ENCODE measurements at regions not wholly inside any gene's neighbourhood (a gene's known extent, or its start where the extent isn't known, plus 50 kb on each side); places are given as distances from the start of the nearest gene placed in this dataset.

DNA sequence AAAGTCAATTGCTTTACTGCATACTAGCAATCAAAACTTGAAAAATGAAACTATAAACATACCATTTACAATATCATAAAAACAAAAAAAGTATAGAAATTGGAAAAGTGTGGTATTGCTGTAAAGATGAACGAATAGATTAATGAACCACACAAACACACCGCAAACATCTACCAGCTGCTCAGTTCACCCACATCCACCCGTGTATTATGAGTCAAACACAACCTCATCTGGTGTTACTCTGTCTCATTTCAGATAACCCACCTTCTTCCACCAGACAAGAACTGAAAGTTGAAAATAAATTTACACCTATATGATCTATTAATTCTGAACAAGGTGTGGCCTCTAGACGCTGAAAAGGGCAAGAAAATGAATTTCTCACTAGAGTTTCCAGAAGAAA lies 53.3 kb downstream of the BLID start:
- no peak for DNase-seq (ENCODE audit: low spot score)

DNA sequence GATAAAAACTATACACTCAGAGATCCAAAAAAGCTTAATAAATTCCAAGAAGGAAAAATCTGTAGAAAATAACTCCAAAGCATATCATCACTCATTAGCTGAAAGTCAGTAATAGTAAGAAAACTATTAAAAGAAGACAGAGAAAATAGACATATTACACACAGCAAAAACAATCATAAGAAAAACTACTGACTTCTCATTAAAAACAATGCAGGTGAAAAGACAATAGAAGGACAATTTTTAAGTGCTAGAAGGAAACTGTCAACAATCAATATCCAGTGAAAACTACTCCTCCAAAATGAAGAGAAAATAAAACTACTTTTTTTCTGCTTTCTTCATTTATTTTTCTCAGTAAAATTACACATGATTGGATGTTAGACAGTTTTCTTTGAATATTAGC lies 56.5 kb downstream of the BLID start:
- no peak for DNase-seq (ENCODE audit: low spot score)

DNA sequence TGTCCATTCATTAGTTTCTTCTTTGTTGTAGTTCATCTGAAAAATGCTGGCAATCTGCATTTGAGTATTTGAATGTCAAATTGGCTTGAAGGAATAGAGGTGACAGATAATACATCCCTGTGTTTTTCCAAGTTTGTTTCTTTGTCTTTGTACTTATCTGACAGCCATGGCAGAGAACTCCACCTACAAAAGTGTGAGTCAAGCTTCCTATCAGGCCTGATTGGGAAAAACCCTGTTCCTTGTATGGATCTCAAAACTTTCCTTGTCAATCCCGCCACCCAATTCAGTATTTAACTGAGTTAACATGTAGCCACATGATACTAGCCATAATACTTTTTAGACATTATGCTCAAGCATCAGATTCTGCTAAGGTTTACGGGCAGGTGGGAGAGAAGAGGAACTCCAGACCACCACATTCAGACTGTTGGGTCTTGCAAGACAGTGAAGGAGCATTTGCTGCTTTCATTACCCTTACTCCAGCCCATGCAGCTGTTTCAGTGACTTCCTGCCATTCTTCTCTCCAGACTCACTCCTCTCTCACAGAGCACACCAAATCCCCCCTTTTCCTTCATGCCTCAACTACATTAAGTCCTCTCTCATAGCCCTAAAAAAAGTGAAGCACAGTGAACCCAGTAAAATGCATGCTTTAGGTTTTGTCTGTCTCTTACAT lies 65.9 kb downstream of the BLID start:
- DNase-seq (ENCODE audit: low spot score), result no peak

DNA sequence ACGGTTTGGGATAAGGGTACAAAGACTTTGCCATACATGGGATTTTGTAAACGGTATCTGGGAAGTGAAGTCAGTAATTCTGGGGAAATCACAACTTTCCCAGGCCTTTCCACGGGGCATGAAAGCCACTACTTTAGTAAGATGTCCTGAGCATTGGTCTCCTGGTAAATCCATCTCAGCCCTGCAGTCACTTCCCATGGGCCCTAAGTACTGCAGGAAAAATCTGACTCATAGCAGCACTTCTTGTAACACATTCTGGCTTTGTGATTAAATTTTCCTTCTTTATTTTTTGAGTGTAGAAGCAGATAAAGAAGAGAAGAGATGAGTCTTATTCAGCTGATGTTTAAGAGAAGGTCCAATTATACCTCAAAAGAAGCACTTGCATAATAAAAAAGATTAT lies 67.6 kb downstream of the BLID start:
- no peak for DNase-seq (ENCODE audit: low spot score)

DNA sequence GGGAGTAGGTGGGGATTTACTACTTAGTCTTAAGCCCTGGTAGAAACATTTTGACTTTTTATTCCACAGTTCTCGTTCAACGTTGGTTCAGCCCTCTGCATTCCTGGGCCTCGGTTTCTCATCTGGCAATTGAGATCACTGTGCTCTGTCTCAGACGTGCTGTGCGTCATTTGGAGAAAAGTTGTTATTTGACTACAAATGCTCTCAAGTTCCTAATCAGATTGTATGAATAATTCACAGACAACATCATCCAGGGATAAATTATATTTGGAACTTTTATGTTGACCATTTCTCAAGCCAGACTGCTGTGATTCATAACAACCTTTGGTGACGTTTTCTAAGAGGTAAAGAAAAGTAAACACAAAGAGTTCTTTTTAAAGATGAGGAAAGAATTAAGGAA lies 69.2 kb downstream of the BLID start:
- no peak for DNase-seq (ENCODE audit: low spot score)

DNA sequence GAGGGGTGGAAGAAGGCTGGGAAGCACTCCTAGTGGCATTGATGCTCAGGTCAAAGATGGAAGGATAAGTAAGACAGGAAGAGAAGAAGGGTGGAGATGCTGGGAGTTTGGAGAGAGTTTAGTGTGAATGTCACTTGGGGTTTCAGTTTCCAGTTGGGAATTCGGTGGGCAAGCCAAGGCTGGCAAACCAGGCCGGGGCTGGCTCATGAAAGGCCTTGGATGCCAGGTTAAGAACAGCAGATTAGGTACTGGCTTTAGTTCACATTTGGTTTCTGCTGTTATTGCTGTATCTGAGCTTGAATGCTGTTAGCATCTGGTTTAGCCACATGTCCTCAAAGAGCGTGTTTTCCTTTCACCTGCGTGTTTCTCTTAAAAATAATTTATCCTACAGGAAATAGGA lies 69.6 kb downstream of the BLID start:
- no peak for DNase-seq (ENCODE audit: low spot score)

DNA sequence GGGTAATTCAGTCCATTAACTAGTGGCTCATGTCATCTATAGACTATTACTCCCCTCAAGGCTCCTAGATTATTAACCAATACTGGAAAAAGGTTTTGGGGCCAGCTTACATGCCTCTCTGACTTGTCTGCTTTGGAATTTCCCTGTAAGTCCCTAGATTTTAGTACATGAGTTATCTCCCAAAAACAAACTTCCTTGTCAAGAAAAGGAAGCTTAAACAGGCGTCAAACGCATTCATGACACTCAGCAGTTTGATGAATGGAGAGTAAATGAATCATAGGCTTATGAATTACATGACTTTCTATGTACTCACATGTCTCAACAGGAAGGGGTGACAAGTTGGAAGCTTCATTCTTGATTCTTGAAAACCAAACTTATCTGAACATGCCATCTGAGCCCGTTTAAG lies 70.8 kb downstream of the BLID start:
- DNase-seq (ENCODE audit: low spot score), result no peak

DNA sequence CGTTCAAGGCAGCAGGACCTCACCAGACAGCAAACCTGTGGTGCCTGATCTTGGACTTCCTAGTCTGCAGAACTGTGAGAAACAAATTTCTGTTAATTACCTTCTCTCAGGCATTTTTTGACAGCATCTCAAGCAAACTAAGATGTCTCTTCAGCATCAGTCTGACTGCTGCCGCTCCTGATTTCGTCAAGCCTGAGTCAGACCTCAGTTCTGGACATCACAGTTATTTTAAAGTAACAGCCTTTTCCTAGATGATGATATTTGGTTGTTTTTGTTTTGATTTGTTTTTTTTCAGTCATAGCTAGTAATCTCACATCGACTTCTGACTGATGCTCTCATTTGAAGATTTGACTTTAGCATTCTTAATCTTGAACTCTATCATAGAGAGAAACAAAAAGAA lies 71.9 kb downstream of the BLID start:
- no peak for DNase-seq (ENCODE audit: low spot score)

DNA sequence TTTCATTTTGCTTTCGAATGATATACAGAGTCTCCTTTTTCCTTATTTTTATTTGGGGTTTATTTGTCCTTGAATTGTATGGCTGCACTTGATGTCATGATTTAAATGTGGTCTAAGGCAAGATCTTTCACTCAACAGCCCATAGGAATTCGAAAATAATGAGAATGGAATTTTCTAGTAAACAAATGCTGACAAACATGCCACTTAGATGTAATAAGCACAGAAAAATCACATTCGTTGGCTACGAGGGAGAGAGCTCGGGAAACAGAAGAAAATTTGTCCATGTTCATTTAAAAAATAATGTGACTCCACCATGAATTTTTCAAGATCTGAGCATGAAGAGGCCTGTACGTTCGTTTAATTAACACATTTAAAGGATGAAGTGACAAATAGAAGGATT lies 73.0 kb downstream of the BLID start:
- no peak for DNase-seq (ENCODE audit: low spot score)

DNA sequence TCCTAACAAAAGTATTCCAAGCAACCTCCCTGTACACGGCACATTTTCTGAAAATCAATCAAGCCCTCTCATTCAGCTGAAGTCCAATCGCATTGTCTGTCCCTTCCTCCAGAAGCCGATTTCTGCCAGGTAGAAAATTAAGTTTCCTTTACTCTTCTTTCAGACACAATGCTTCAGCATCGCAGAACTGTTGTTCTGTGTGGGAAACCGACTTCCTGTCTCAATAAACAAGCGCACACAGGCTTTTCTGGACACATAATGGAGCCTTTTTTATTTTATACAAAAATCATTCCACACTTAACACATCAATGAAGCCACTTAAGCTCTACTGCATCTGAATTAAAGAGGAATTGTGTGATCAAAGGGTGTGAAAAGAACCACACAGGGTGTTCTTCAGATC lies 75.6 kb downstream of the BLID start:
- DNase-seq (ENCODE audit: low spot score), result no peak

DNA sequence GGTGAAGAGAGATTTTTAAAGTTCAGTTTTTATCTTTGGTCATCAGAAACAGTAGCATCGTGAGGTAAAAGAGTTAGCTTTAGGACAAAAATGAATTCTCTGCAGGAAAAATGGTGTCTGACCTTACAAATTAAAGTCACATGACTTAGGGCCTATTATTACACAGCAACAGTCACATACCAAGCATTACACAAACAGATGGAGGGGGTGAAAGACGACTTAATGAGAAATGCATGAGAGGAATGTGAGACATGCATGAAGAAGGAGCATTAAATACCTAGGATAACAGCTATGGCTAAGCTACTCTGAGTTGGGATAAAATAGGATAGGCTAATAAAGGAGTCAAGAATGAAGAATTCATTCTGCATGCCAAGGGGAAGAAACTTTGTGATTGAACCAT lies 77.5 kb downstream of the BLID start:
- DNase-seq (ENCODE audit: low spot score), result peak; percentile 20

DNA sequence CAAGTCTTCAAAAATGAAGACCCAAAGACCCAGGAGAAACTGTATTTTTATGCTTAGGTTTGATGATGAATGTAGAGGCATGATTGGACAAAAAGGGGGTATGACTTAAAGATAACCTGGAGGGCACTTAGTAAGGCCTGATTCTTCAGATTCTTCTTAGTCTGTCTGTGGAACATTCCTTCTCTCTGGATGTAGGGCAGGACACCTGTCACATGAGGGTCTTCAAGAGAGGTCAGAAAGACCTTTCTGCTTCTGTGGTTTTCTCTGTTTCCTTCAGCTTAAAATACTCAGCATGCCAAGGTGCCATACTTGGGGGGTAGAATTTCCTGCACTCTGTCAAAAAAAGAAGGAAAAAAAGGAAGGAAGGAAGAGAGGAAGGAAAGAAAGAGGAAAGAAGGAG lies 78.1 kb downstream of the BLID start:
- no peak for DNase-seq (ENCODE audit: low spot score)

DNA sequence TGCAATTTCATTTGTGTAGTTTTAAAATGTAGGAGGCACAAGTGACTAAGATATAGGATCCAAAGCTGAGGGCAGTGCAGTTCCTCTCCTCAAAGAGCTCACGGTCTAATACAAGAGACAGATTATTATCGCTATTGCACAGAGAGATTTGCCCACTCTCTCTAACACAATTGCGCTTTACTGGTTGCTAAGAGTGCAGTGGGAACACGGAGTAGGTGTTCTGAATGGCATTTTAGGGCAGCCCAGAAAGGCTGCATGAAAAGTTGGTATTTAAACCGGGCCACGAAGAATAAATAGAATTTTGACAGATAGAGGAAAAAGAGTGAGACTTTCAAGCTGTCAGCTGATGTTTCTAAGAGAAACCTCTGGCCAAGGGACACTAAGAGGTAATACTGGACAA lies 79.5 kb downstream of the BLID start:
- no peak for DNase-seq (ENCODE audit: low spot score)

DNA sequence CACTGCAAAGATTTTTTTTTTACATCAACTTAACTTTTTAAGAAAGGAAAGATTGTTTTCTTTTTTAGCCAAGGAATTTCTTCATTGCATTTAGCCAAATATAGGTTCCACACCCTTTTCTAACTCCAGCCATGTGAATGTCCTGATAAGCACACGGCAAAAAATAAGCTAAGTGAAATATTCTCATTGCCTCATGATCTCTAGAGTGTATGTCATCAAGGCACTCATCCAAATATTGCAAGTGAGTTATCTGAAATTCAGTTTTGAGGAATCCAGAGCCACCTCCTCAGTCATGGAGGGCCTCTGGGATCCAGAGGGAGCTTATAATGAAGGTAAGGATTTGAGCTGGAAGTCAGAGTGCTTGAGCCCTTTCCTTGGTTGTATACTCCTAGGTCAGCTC lies 80.0 kb downstream of the BLID start:
- no peak for DNase-seq (ENCODE audit: low spot score)

DNA sequence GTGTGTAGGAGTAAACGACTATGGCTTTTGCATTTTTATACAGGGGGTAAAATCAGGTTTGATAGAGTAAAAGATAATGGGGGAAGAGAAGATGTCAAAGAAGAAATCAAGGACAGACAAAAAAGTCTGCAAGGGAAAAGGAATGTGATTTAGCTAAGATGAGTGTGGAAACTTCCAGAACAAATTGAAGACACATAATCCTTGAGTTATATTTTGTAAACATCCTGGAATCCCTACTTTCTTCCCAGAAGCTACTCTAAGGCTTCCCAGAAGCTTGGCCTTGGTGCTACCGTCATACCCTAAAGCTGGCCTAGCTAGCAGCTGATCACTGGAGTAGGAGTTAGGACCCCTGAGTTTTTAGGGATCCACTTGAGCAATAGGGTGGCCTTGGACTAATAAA lies 82.4 kb downstream of the BLID start:
- DNase-seq (ENCODE audit: low spot score), result no peak

DNA sequence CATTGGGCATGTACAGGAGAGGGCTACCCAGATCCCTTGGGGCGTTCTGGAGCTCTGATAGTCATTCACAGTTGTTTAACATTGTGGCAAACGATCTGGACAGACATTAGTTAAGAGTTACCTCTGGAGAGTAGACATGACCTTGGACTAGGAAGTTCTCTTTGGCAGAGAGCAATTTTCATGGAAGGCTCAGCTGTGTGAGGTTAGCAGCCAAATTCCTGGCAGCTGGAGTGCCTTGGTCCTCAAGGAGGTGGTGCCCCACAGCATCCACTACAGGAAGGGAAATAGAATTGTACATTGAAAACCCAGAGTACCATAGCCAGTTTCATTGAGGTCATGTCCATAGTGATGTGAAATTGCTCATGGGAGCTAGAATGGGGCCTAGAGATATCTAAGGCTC lies 82.8 kb downstream of the BLID start:
- no peak for DNase-seq (ENCODE audit: low spot score)

DNA sequence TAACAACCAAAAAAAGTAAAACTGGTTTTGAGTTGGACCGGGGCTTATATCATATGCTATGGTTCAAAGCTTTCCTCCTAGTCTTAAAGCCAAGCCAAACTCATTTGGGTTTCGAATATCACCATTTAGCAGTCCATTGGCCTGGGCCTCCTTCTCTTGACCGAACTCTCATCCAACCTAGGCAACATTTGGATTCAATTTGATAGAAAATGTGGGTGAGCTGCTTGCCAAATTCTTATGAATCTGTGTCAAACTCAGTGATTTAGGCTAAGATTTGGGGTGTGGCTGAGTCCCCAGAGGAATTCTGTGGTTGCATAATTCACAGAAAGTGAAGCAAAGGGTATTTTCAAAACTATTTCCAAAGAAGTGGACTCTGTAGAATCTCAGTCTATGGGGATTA lies 83.7 kb downstream of the BLID start:
- no peak for DNase-seq (ENCODE audit: low spot score)

DNA sequence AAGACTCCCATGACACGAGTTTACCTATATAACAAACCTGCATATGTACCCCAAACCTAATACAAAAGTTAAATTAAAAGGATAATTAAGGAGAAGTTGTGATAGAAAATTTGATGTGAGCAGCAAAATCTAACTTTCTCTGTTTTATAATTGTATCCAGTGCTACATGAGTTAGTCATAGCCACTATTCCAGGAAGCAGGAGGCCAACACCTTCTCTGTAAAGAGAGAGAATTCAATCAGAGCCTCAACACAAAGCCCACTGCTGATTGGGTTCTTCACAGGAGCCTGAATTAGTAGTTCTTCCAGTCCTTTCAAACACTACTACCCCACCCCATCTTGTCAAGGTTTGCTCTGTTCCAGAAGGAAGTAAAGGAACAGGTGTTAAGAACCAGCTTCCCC lies 84.2 kb downstream of the BLID start:
- no peak for DNase-seq (ENCODE audit: low spot score)

DNA sequence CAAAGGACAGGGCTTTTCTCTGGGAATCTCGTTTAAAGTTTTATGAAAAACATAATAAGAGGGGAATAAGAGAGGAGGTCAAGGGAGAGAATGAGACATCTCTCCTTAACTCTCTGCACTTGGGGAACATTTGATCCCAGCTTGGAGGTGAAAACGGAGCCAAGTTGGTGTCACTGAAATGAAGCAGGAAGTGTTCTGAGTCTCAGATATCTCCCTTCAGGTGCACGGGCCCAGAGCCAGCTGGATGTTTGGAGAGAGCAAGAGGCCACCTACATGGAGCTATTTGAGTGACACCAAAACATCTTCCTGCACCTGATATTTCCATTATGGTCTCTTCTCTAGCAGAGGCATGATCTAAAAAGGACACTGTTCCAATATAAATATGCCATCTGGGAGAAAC lies 85.7 kb downstream of the BLID start:
- no peak for DNase-seq (ENCODE audit: low spot score)

DNA sequence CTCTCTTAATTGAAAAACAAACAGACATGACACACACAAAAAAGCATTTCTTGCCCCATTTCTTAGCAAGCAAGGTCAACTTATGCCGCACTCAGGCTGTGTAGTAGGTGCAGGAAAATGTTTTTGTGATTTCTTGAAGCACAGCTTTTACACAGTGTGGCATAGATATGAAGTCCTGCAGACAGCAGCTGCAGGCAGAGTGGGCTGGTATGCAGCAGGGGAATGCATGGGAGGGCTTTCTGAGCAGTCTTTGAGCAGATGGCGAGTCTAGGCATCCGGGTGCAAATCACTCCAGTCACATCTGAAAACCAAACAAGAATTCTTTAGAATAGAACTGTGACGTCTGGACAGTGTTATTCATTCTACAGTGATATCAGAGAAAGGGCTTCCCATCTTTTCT lies 87.5 kb downstream of the BLID start:
- no peak for DNase-seq (ENCODE audit: low spot score)

DNA sequence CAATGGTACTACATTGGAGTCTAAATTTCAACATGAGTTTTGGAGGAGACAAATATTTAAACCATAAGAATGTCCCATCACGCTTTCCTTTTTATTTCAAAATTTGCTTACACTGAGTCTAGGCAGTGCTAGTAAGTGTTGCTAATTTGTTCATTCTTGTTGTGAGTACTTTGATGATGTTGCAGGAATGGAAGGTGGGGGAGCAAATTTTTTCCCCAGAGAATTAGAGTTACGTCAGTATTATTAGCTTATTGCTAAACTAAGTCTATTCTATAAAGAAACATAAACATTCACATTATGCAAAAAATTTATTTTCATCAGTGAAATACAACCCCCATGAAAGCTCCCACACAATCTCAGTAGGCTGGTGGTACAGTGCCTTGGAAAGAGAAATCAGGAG lies 88.0 kb downstream of the BLID start:
- no peak for DNase-seq (ENCODE audit: low spot score)

DNA sequence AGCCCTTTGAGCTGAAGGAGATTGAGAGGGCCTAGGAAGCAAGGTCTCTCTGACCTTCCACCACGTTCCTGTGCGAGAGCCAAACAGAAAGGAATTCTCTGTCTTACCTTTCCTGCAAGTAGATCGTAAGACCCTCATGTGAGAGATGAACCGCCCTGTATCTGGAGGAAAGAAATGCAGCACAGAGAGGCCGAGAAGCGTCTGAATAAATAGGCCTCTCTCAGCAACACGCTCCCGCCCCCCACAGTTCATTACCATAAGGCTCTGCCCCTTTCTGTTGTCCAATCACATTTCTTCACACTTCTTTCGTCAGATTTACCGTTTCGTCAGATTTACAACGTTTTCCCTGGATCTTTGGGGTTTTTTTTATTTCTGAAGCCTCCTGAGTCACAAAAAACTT lies 90.3 kb downstream of the BLID start:
- DNase-seq (ENCODE audit: low spot score), result no peak

DNA sequence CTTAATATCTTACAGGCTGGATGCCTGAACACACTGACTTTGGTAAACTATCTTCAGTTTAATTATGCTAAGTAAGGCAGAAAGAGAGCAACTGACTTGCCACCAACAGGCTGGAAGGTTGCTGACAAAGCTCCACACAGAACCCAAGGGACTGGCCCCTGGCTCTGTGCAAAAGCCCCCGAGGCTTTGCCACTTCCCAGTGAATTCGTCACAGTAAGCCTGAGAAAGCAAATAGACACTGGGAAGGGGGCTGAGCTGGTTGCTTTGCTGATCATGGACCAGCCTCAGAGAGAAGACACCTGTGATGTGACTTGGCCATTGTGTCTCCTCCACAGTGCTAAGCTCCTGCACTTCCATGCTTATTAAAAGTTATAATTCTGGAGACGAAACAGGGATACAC lies 91.7 kb downstream of the BLID start:
- no peak for DNase-seq (ENCODE audit: low spot score)

DNA sequence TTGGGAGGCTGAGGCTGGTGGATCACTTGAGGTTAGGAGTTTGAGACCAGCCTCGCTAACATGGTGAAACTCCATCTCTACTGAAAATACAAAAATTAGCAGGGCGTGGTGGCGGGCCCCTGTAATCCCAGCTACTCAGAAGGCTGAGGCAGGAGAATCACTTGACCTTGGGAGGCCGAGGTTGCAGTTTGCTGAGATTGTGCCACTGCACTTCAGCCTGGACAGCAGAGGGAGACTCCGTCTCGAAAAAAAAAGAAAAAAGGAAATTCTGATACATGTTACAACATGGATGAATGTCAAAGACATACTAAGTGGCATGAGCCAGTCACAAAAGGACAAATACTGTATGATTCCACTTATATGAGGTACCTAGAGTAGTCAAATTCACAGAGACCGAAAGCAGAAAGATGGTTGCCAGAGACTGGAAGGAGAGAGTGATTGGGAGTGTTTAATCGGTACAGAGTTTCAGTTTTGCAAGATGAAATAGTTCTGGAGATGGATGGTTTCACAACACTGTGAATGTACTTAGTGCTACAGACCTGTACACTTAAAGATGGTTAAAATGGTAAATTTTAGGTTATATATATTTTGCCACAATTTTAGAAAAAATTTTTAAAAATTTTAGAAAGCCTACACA lies 92.3 kb downstream of the BLID start:
- no peak for DNase-seq (ENCODE audit: low spot score)
